Endothelial cell (in vitro differentiated cells): ENCODE measurements at regions not wholly inside any gene's neighbourhood (a gene's known extent, or its start where the extent isn't known, plus 50 kb on each side); places are given as distances from the start of the nearest gene placed in this dataset.

Experiments used
- DNase-seq: peaks from one replicate; pipeline ENCODE4 v3.0.0; 2021; ENCODE audit warnings: low spot score
- H3K27ac Mint-ChIP-seq: one replicate; pipeline ENCODE4 v1.8.0; 2021; ENCODE audit warnings: mixed read lengths, inconsistent platforms; ENCODE audit not compliant: unreplicated experiment
- H3K27me3 Mint-ChIP-seq: one replicate; pipeline ENCODE4 v1.8.0; 2021; ENCODE audit warnings: mild to moderate bottlenecking, moderate library complexity, mixed read lengths, inconsistent platforms; ENCODE audit not compliant: unreplicated experiment
- H3K36me3 Mint-ChIP-seq: one replicate; pipeline ENCODE4 v1.8.0; 2021; ENCODE audit warnings: mild to moderate bottlenecking, low read depth, mixed read lengths, inconsistent platforms; ENCODE audit not compliant: unreplicated experiment
- H3K4me1 Mint-ChIP-seq: one replicate; pipeline ENCODE4 v1.8.0; 2021; ENCODE audit warnings: mild to moderate bottlenecking, mixed read lengths, inconsistent platforms; ENCODE audit not compliant: unreplicated experiment
- H3K4me3 Mint-ChIP-seq: one replicate; pipeline ENCODE4 v1.8.0; 2021; ENCODE audit warnings: mild to moderate bottlenecking, mixed read lengths, inconsistent platforms; ENCODE audit not compliant: unreplicated experiment
- H3K9me3 Mint-ChIP-seq: one replicate; pipeline ENCODE4 v1.8.0; 2021; ENCODE audit warnings: mixed read lengths, inconsistent platforms; ENCODE audit not compliant: unreplicated experiment
- CTCF ChIP-seq: fragments of 200-600 bp; sonication (generic); IDR thresholded peaks from one replicate; pipeline ENCODE4 v1.5.0; 2021; ENCODE audit warnings: antibody characterized with exemption; ENCODE audit not compliant: unreplicated experiment

GRCh38 chr15:69956417-69956816, 141.3 kb downstream of the TLE3 start:
- H3K27me3 Mint-ChIP-seq, result no peaks in the 10 kb centered on the region
- H3K4me1 Mint-ChIP-seq, result peaks cover 2% of the 10 kb centered on the region
- H3K9me3 Mint-ChIP-seq, result no peaks in the 10 kb centered on the region
- no peak overlapping the region for H3K4me3 Mint-ChIP-seq
- no peak for TF ChIP-seq CTCF
- no peak for DNase-seq
- peak overlapping the region; percentile 13 for H3K27ac Mint-ChIP-seq
- H3K36me3 Mint-ChIP-seq, result no peaks in the 10 kb centered on the region

DNA sequence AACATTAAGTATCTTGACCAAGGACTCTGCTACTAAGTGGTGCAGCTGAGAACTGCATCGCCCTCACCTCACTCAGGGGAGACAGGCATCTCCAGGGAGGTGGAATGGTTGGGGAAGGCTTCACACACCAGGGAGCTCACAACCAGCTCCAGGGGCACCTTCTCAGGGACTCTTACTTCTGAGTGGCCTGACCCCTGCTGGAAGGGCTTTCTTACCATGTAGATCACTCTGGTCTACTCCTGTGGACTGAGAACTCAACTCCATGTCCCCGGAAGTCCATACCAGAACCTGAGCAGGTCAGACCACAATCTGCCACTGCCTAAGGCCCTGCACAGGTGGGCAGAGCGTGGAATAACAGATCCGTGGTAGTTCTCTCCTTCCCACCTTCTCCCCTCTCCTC, 140.5 kb downstream of the TLE3 start:
- Mint-ChIP-seq H3K4me1 (peaks cover 2% of the 10 kb centered on the region), H3K36me3 (no peaks in the 10 kb centered on the region), H3K9me3 (no peaks in the 10 kb centered on the region), H3K27me3 (no peaks in the 10 kb centered on the region), H3K4me3 (no peak overlapping the region), H3K27ac (no peak overlapping the region)
- TF ChIP-seq CTCF, result no peak
- DNase-seq, result no peak

GRCh38 chr15:69958496-69959084, 139.1 kb downstream of the TLE3 start:
- Mint-ChIP-seq H3K27ac (no peak overlapping the region), H3K36me3 (no peaks in the 10 kb centered on the region)
- DNase-seq, result no peak

DNA sequence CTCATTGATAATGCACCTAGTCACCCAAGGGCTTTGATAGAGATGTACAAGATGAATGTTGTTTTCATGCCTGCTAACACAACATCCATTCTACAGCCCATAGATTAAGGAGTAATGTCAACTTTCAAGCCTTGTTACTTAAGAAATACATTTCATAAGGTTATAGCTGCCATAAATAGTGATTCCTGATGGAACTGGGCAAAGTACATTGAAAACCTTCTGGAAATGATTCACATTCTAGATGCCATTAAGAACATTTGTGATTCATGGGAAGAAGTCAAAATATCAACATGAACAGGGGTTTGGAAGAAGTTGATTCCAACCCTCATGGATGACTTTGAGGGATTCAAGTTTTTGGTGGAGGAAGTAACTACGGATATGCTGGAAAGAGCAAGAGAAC, 135.2 kb downstream of the TLE3 start:
- DNase-seq, result no peak
- Mint-ChIP-seq H3K27me3 (peaks cover 1% of the 10 kb centered on the region), H3K9me3 (no peaks in the 10 kb centered on the region), H3K27ac (no peak overlapping the region), H3K36me3 (no peaks in the 10 kb centered on the region), H3K4me1 (peaks cover 2% of the 10 kb centered on the region), H3K4me3 (no peak overlapping the region)
- no peak for TF ChIP-seq CTCF

More at GRCh38 chr15:69958496-69959084, 139.1 kb downstream of the TLE3 start:
- Mint-ChIP-seq H3K4me3 (no peak overlapping the region), H3K9me3 (no peaks in the 10 kb centered on the region), H3K4me1 (peaks cover 2% of the 10 kb centered on the region), H3K27me3 (no peaks in the 10 kb centered on the region)
- TF ChIP-seq CTCF, result no peak

- Mint-ChIP-seq H3K27me3 (peaks cover 1% of the 10 kb centered on the region), H3K4me3 (no peak overlapping the region), H3K36me3 (no peaks in the 10 kb centered on the region), H3K4me1 (no peaks in the 10 kb centered on the region), H3K27ac (no peak overlapping the region), H3K9me3 (no peaks in the 10 kb centered on the region)
- DNase-seq, result no peak
- no peak for TF ChIP-seq CTCF
Observed at GRCh38 chr15:69963385-69963784, 134.3 kb downstream of the TLE3 start.
